GM21528 (cell line): ENCODE measurements at regions not wholly inside any gene's neighbourhood (a gene's known extent, or its start where the extent isn't known, plus 50 kb on each side); places are given as distances from the start of the nearest gene placed in this dataset.

Experiments used
- ATAC-seq: cut with Tn5 transposase; IDR thresholded peaks from one replicate; pipeline ENCODE4 v1.9.1; 2021; ENCODE audit warnings: mild to moderate bottlenecking, moderate library complexity; ENCODE audit not compliant: unreplicated experiment, low FRiP score

DNA sequence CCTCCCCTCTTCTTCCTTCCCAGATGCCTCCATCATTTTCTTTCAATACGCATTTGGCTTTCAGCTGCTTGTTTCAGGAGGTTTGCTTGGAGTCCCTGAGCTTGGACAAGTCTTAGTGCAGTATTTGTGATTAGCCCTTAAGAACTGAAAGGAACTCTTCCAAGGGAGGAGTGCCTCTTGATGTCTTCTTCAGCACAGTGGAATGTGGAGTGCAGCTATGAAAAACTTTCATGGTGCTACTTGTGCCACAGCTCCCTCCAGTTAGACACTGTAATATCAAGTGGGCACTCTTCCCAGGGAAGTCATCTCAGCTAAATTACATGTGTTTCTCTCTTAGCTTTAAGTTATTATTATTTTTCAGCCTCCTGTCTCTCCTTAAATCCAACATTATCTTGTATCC lies 173.1 kb downstream of the NECTIN3 start:
- ATAC-seq = no peak

DNA sequence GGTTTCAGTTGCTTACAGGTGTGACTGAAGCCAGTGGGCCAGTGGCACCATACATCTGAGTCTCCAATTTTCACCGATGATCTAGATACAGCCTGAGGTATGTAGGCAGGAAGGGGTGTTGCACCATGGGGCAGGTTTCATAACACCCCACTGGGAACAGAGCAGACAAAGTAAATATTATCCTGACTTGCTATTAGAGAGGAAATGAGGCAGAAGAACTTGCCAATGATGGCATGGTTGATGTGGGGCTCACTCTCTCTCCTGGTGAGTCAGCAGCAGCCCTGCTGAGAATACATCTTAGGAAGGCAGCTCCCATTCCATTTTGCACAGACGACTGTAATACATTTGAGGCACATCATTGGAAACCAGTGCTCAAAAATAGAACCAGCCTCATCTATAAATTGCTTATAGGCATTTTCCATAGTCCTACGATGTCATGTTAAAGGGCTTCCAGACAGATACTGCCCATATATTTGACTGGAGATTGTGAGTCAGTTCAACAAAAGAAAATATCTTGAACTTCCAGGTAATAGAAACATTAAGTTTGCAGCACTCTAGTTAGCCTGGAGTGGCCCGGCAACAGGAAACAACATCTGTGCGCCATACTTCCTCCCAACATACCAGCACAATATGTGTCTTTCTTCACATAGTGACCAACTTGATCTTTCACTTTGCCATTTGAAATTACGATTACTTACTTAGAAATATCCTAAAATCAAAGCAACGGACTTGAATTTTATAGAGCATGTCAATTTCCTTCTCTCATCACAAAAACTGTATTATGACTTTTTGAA lies 175.5 kb downstream of the NECTIN3 start:
- no peak for ATAC-seq

DNA sequence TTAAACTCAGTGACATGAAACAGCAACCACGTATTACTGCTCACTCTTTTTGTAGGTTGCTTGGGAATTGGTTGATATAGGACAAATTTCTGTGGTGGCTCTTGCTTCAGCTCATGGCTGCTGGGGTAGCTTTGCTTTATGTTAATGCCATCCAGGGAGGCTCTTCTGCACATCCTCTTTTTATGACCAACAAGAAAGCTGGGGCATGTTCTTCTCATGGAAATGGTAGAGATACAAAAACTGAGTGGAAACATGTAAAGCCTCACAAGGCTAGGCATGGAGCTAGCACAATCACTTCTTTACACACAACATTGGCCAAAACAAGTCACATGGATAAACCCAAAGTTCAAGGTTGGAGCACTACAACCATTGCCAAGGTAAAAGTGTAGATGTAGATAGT lies 176.8 kb downstream of the NECTIN3 start:
- ATAC-seq = no peak

DNA sequence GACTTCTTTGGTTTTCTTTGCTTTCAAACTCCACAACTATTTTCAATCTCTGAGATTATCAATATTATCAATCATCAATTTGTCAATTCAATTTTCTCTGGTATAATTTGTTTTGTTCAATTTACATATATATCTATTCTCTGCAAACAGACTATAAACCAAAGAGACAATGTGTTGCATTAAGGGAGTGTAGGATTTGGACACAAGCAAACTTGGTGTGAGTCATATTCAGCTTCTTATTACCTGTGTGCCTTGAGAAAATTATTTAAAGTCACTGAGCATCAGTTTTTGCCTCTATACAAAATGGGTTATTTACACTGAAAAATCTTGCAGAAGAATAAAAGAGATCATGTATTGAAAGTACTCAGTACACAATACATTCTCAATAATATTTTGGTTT lies 177.8 kb downstream of the NECTIN3 start:
- no peak for ATAC-seq

DNA sequence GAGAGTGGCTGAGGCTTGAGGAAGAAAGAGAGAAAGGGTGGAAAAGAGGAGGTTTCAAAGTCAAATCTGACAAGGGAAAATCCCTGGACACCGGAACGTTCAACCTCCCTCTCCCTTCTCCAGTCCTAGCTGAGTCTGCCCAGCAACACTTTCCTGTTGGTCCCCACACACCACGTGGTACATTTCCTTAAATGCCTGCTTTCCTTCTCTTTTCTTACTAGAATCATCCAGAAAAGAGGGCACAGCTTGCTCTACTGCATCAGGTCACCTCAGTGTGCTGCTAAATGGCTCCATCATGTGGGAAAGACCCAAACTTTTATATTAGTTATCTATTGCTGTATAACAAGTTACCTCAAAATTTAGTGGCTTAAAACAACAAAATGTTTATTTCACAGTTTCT lies 181.2 kb downstream of the NECTIN3 start:
- no peak for ATAC-seq

DNA sequence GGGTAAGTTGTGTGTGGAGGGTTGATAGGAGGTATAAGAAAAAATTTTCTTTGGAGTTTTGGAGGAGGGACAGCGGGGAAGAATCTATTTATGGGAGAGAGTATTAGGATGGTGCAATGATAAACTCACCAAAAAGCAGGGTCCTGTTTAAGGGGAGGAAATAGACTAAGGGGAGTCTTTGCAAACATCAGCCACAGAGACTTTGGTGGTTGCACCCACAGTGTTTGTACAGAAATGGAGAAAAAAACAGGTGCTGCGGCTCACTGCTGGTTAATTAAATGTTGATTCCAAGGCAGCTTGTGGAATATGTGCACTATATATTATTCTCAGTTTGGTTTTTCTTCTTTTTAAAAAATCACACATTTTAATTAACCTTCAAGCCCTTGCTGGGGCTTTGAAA lies 182.1 kb downstream of the NECTIN3 start:
- no peak for ATAC-seq

DNA sequence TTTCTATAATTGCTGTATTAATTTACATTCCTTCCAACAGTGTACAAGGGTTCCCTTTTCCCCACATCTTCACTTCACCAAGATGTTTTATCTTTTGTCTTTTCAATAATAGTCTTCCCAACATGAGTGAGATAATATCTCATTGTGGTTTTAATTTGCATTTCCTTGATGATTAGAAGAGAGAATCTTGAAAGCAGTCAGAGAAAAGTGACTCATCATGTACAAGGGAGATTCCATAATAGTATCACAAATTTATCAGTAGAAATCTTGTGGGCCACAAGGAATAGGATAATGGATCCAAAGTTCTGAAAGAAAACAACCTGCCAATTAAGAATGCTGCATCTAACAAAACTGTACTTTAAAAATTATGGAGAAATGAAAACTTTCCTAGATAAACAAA lies 189.3 kb downstream of the NECTIN3 start:
- no peak for ATAC-seq

DNA sequence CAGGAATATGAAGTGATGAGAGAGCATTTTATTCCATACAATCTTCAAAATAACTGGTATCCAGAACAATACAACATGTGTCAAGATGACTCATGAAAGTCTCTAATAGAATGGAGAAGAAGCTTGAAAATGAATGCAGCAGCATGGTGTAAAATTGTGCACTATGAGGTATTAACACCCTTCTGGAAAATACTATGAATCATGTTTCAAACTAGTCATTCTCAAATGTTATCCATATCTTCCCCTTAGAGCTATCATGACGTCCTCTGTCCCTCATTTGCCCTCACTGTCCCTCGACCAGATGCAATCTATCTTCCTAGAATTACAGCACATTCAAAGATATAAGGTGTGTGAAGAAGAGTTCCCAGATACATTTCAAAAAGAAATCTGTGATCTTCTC lies 198.2 kb downstream of the NECTIN3 start:
- no peak for ATAC-seq

DNA sequence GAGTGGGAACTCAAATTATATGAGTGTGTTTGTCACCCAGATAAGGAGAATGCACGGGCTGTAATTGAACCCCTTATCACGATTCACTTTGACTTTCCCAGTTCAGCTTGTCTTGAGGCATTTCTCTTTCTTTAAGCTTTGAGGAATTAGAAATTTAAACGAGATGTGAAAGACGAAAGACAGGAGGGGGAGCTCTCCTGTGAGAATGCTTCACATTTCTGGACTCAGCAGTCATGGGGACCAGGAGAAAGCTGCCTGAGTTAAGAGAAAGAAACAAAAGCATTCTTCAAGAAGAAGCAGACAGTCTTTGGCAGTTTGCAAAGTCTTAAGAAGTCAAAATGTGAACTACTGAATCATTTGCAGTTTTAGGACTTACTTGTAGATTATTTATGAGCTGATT lies 205.6 kb downstream of the NECTIN3 start:
- no peak for ATAC-seq

DNA sequence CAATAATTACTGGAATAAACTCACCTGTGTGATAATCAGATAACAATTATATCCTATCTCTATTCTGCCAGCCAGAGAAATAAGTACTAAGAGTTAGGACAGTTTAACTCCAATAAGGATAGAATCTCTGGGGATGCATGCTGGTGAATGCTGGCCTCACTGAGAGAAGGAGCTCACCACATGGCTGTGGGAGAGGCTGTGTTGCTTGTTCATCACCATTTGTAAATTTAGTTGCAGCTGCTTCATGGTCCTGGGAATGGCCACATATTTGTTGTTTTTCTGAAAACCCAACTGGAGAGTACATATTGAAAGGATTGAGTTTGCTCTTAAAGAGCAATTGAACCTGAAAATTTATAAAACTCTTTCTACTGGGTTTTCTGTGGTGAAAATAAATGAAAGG lies 207.3 kb downstream of the NECTIN3 start:
- ATAC-seq = no peak

DNA sequence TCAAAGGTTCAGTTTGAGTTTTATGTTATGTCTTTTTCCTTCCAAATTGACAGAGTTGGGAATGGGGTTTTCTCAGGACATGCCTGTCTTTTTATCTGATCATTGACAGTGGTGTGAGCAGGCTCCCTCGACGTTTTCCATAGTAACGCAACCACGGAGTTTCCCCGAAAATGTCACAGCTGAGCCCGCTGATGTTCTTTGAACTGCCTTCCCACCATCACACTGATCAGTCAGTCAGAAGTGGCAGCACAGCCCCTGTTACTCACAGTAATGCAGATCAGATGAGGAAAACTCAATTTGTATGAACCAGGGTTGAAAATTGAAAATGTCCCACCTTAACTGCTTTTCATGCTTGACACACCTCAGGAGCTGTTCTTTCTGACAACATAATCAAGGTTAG lies 210.4 kb downstream of the NECTIN3 start:
- no peak for ATAC-seq

DNA sequence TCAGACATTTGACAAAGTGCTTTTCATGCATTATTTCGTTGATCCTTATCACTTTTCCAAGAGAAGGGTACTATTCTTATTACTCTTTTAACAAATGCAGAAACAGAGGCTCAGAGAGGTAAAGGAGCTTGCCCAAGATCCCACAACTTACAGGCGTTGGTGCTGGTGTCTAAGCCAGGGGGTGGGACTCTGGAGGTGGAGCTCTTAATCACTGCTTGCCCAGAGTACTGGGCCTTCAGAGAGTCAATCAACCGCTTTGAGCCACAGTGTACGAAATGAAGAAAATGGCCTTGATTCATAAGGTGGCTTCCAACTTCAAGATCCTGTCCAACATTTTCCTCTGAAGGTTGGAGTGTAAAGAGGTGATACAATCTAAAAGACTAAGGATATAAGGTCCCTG lies 211.5 kb downstream of the NECTIN3 start:
- no peak for ATAC-seq

DNA sequence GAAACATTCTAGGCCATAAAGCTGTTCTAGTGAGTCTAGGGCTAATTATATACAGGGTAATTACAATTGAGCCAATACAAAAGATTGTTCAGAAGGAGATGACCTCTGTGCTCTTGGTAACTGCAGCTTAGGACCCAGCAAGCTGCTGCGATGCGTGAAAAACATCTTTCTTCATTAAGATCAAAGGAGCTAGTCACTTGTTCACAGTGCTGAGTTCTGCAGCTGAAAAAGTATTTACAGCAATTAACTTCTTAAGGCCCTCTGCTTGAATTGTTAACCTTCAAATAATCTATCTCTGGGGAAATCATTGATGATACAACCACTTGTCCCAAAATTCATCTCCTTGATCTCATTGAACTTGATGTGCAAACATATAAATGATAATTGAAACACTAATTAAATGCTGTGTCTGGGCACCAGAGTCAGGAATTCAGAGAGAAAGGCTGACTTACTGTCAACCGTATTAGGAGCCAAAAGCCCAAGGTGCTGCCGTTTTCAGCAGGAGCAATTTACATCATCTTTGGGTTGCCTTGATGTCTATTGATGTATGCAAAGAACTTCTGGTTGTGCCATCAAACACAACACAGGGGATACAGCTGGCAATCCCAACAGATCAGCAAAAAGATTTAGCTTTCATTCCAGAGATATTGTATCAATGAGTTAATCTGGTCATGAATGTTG lies 213.0 kb downstream of the NECTIN3 start:
- ATAC-seq = no peak

DNA sequence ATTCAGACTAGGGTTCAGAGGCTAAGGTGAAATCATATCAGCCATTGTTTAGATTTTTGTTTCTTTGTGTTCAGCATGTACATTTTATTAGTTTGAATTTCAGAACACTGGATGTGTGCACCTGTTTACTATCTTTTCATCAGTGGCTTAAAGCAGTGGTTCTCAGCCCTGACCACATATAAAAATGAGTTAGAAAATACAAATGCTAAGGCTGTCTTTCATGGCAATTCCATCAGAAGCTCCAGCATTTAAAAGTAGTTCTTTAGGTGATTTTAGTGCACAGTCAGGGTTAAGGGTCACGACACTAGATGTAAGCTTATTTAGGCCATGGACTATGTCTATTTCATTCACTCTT lies 213.5 kb downstream of the NECTIN3 start:
- ATAC-seq = no peak

DNA sequence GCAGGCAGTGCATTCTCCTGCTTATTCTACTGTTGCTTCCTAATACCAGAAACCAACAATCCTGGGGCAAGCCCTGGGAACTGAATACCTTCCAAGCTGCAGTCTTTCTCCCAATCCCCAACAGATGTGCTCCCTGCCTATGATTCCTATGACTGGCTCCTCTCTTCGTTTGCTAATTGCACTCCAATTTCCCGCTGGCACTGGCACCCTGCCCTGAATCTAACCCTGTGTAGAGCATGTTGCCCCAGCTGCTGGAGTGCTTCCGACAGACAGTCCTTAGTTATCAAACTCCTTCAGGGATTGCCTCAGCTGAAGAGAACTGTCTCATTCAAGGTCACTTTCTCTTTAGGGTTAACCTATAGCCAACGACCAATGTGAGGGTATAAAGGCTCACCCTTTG lies 214.1 kb downstream of the NECTIN3 start:
- ATAC-seq = no peak

DNA sequence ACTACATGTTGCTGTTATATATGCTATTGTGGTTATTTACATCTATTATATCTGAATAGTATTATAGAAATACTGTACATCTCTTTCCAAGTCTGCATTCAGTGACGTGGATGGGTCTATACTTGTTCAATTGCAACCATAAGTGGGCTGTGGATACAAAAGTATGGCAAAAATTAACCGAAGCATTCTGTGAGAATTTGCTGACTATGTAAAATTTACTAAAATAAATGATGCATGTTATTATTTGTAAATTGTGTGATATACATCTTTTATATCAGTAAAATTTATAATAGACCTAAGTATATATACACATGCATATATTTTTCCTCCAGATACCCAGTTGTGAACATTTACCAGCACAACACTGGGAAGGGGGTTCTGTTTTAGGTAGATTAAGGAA lies 215.1 kb downstream of the NECTIN3 start:
- no peak for ATAC-seq

DNA sequence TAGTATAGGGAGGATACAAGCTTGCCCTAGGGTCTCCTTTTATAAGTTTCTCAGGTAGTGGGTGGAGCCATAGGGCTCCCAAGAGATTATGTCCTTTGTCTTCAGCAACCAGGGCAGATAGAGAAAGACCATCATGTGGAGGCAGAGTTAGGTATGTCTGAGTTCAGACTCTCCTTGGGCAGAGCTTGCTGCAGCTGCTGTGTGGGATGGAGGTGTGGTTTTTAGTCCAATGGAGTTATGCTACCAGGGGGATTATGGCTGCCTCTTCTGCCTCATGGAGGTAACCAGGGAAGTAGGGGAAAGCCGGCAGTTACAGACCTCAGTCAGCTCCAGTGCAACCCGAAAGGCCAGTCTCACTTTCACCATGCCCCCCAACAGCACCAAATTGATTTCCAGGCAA lies 220.5 kb downstream of the NECTIN3 start:
- no peak for ATAC-seq

DNA sequence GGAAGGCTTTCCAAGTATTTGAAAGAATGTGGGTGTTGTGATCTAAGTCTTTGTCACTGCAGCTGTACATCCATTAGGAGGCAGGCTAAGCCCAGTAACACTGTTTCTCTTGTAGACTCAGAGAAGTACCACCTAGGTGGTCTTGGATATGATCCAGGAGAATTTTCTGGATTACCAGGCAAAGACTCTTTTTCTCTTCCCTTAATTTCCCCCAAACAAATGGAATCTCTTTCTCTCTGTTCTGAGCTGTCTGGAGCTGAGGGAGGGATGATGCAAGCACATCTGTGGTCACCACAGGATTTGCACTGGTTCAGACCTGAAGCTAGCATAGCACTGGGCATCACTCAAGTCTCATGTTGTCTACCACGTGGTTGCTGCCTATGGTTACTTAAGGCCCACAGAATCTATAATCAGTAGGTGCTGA lies 227.6 kb downstream of the NECTIN3 start:
- ATAC-seq = no peak

DNA sequence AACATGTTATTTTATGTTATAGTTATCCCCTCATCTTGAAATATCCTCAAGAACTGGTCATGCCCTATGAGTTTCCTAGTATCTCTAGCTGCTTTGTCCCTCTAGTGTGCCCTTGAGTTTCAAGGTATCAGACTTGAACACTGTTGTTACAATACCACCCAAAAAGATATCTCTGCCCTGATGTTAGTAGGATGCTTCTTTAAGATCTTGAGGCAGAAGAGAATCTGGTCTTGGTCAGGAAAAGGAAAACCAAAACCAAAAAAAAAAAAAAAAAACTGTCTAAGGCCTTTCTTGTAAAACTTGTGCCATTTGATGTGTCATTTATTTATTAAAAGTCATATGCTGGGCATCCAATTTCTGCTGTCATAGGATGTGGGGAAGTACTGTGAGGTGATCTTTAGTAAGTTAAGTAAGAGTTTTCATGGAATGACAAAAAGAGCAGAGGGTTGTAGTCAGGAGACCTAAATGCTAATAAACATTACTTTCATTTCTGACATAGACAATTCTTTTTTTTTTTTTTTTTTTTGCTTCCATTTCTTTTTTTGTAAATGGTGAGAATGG lies 229.7 kb downstream of the NECTIN3 start:
- no peak for ATAC-seq

DNA sequence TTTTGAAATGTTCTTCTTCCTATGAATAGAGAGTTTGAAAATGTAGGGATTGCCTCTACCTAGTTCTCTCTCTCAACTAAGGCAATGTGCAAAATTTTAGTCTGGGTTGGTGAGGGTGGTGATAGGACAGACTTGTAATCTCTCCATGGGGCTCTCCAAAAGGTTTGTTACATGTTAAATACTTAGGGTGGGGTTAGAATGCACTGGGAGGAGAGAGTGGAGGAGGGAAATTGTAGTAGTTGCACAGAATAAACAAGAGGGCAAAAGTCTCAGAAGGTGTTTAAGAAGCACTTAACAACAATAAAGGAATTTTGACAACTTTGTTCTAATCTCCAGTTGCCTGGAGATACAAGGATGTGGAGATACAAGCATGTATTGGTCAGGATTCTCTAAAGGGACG lies 230.4 kb downstream of the NECTIN3 start:
- ATAC-seq = no peak

DNA sequence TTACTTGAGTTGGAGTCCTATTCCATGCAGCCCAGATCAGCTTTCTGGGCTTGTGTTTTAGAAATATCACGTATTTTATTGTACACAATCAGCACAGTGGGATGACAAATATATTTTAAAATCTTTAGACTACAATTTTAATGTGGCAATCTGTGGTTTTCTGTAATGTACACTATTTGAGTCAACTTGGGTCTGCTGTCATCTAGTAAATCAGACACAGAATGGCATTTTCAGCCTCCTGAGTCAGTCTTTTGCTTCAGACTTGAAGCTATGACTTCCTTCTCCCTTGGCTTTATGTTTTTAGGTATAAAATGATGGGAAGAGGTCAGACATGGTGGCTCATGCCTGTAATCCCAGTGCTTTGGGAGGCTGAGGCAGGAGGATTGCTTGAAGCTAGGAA lies 232.1 kb downstream of the NECTIN3 start:
- ATAC-seq = no peak

DNA sequence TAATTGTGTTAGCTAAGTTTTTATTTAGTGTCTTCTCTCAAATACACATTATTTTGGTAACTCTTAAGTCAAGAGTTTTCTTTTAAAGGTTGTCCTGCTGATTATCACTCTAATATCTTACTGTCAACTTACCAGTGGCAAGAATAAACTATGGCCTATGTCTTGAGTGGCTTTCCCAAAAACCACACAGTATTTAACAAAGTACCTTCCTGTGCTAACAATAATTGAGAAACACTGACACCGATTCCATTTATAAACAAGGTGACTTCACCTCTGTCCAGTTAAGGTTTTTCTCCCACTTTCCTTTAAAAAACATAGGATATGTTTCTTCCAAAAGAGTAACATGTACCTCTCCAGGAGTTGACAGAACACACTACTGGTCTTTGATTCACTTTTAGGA lies 234.3 kb upstream of the CD96 start:
- ATAC-seq = no peak
